Heart right ventricle (tissue), 16 donors: ENCODE measurements at regions not wholly inside any gene's neighbourhood (a gene's known extent, or its start where the extent isn't known, plus 50 kb on each side); places are given as distances from the start of the nearest gene placed in this dataset.
A peak's percentile ranks its signal among the peaks of the same experiment; 100 is the strongest.

Experiments
- ATAC-seq, 8 donors: fragments of 200-7000 bp; cut with Tn5 transposase; one replicate each; pipeline ENCODE4 v1.9.1; 2020; ENCODE audit warnings: mild to moderate bottlenecking in 8 of 8, moderate library complexity in 8 of 8, moderate number of reproducible peaks in 1 of 8
- DNase-seq, 2 donors: peaks; one replicate each; pipeline ENCODE4 v3.0.0-alpha.2; 2020
- H3K27ac ChIP-seq, 10 donors: fragments of 200-600 bp; sonication (generic) in 2 of 10; one replicate each; pipeline versions ENCODE4 v1.5.0 to v1.8.0; 2020 to 2022; ENCODE audit warnings: mild to moderate bottlenecking in 3 of 10
- H3K27me3 ChIP-seq, 7 donors: fragments of 200-600 bp; one replicate each; pipeline ENCODE4 v1.8.0; 2021 to 2022; ENCODE audit warnings: mild to moderate bottlenecking in 2 of 7
- H3K36me3 ChIP-seq, 9 donors: fragments of 200-600 bp; sonication (generic) in 1 of 9; one replicate each; pipeline versions ENCODE4 v1.5.0 to v1.8.0; 2020 to 2022; ENCODE audit warnings: mild to moderate bottlenecking in 2 of 9
- H3K4me1 ChIP-seq, 9 donors: fragments of 200-600 bp; sonication (generic) in 1 of 9; one replicate each; pipeline versions ENCODE4 v1.5.0 to v1.8.0; 2020 to 2022; ENCODE audit warnings: mild to moderate bottlenecking in 4 of 9
- H3K4me3 ChIP-seq, 10 donors: fragments of 200-600 bp; sonication (generic) in 2 of 10; one replicate each; pipeline versions ENCODE4 v1.5.0 to v1.8.0; 2020 to 2022; ENCODE audit warnings: mild to moderate bottlenecking in 7 of 10, moderate library complexity in 2 of 10
- H3K9me3 ChIP-seq, 11 donors: fragments of 200-600 bp in 10 of 11; sonication (generic) in 2 of 11; one replicate each; pipeline versions ENCODE4 v1.5.0 to v1.8.0; 2013 to 2022; ENCODE audit warnings: mild to moderate bottlenecking in 2 of 11, control low read depth in 1 of 11, moderate library complexity in 1 of 11
- WGBS, 2 donors: extraction: QIAGEN DNeasy Blood & Tissue Kit; methylation state at CpG; one replicate each; pipeline ENCODE4 v1.1.7; 2013; ENCODE audit warnings: inconsistent platforms in 1 of 2; 5-methylcytosine and 5-hydroxymethylcytosine counted together
- intact Hi-C, 10 donors: fragments of 100-400 bp; cut with DNase I; formaldehyde crosslinking; loops; one replicate each; pipeline versions ENCODE4 v1.11.1 to v1.14.2; 2022
- TF ChIP-seq, protein P1 (sequence below), 9 donors: fragments of 200-600 bp; sonication (generic) in 2 of 9; IDR thresholded peaks; one replicate each; pipeline versions ENCODE4 v1.5.0 to v1.8.0; 2021 to 2022; ENCODE audit warnings: antibody characterized with exemption in 9 of 9, mild to moderate bottlenecking in 5 of 9, moderate library complexity in 1 of 9
- donor health status: Arrhythmogenic right ventricular cardiomyopathy.
- donor health status: ischemic (EF 13 %, LVEDD 7.1; RV severe dilation, severe dysfunction).
- donor health status: healthy with polysubstance abuse.
- donor health status: DM: no; HTN: yes; CAD: no.
- donor health status: DM: no; HTN: no; CAD: no.
- donor health status: ischemic (EF 25% LVEDD 6.9; RV normal size, moderate dysfunction).
- donor health status: ischemic (EF 25% LVEDD 5.7; RV mildly dilated, moderate dysfunction).
- donor health status: healthy.
- donor health status: DM: yes; HTN: yes; CAD: no.
- donor health status: Ischemic cardiomyopathy.
- donor health status: ischemic (EF 35%, LVEDD 5.7; RV mildly dilated, moderate dysfunction).
- donor health status: nonischemic (EF 11% LVEDD 7.7; RV severe dilation, severe dysfunction).
- donor health status: DM: yes; HTN: yes; CAD: no.
- donor health status: PGD.
- donor health status: ischemic (EF 29% LVEDD 5.4; RV normal size, mild dysfunction).
- donor health status: nonischemic (EF 23%, LVEDD 6.1; RV moderate dilation, normal function).

GRCh38 chr1:163673759-163674151 lies 352.0 kb downstream of the NUF2 start:
- peaks cover 0 to 4% (median 0%) of the 10 kb centered on the region in 11 donors for H3K9me3 ChIP-seq
- DNase-seq (no peak), ATAC-seq (peak in 3 of 8 donors; percentile 19 to 63 (median 52))
- no peak overlapping the region for H3K27ac ChIP-seq
- peaks cover 0 to 6% (median 0%) of the 10 kb centered on the region in 9 donors for H3K4me1 ChIP-seq
- H3K4me3 ChIP-seq: no peak overlapping the region
- H3K36me3 ChIP-seq: no peaks in the 10 kb centered on the region
- TF ChIP-seq, protein P1, sequence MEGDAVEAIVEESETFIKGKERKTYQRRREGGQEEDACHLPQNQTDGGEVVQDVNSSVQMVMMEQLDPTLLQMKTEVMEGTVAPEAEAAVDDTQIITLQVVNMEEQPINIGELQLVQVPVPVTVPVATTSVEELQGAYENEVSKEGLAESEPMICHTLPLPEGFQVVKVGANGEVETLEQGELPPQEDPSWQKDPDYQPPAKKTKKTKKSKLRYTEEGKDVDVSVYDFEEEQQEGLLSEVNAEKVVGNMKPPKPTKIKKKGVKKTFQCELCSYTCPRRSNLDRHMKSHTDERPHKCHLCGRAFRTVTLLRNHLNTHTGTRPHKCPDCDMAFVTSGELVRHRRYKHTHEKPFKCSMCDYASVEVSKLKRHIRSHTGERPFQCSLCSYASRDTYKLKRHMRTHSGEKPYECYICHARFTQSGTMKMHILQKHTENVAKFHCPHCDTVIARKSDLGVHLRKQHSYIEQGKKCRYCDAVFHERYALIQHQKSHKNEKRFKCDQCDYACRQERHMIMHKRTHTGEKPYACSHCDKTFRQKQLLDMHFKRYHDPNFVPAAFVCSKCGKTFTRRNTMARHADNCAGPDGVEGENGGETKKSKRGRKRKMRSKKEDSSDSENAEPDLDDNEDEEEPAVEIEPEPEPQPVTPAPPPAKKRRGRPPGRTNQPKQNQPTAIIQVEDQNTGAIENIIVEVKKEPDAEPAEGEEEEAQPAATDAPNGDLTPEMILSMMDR (IDR thresholded peaks at IDR 0.05): no peak
- H3K27me3 ChIP-seq: no peaks in the 10 kb centered on the region
- 41 to 42% methylated on average over 8 of the region's 8 CpGs for WGBS, 2 donors
- intact Hi-C loops: no loop called here

DNA sequence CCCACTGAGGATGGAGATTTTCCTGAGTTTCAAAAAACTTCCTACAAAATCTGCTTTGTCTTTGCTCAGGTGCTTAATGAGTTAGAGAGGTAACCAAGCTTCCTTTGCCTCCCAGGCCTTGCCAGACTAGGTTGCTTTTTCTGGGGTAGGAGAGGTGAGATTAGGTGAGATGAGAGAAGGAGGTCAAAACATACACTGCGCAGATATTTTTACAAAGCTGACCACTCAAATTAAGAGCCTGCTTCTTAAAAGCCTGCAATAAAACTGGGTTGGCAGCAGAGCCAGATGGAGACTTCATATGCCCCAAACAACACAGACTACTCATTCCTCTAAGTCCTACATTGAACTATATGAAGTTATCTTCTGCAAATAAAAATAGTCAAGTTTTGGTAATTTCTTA lies 352.5 kb downstream of the NUF2 start:
- no peaks in the 10 kb centered on the region for H3K36me3 ChIP-seq
- H3K4me1 ChIP-seq: peaks cover 0 to 6% (median 0%) of the 10 kb centered on the region in 9 donors
- H3K4me3 ChIP-seq: no peak overlapping the region
- intact Hi-C loops: no loop called here
- ATAC-seq (no peak), DNase-seq (no peak)
- H3K9me3 ChIP-seq: peaks cover 0 to 4% (median 0%) of the 10 kb centered on the region in 11 donors
- TF ChIP-seq, protein P1 (IDR thresholded peaks at IDR 0.05): no peak
- no peak overlapping the region for H3K27ac ChIP-seq
- no peaks in the 10 kb centered on the region for H3K27me3 ChIP-seq
- WGBS, 2 donors: 88 to 89% methylated on average over 1 of the region's 1 CpG

DNA sequence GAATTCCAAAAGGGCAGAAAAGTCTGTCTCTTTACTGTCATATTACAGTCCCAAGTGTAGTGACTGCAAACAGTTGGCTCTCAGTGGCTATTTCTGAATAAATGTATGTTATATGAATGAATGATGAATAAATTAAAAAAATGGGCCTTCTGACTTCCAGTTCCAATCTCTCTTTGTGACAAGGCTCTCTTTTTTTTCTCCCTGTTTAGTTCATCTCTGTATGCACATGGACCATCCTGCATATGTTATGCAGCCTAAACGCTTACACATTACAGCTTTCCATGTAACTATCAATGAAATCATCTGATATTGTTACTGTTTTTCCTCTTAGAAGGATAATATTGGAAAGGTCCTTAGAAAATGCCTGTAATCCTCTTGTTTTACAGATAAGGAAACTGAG lies 363.0 kb downstream of the NUF2 start:
- Histone ChIP-seq H3K27me3 (no peaks in the 10 kb centered on the region), H3K4me3 (no peak overlapping the region), H3K36me3 (no peaks in the 10 kb centered on the region), H3K9me3 (peaks cover 0 to 28% (median 18%) of the 10 kb centered on the region in 11 donors), H3K27ac (no peak overlapping the region), H3K4me1 (no peaks in the 10 kb centered on the region)
- ATAC-seq (no peak), DNase-seq (no peak)
- intact Hi-C loops: no loop called here
- WGBS, 2 donors: 89 to 94% methylated on average over 1 of the region's 1 CpG
- TF ChIP-seq, protein P1 (IDR thresholded peaks at IDR 0.05): no peak

- WGBS, 2 donors: 82 to 86% methylated on average over 14 of the region's 14 CpGs
- no peak for DNase-seq
- Histone ChIP-seq H3K27me3 (no peaks in the 10 kb centered on the region), H3K4me3 (no peak overlapping the region), H3K36me3 (no peaks in the 10 kb centered on the region), H3K4me1 (no peaks in the 10 kb centered on the region), H3K9me3 (peaks cover 0 to 9% (median 0%) of the 10 kb centered on the region in 11 donors), H3K27ac (no peak overlapping the region)
- TF ChIP-seq, protein P1 (IDR thresholded peaks at IDR 0.05): no peak
- intact Hi-C loops: no loop called here
- ATAC-seq: no peak
Observed at GRCh38 chr1:163692266-163692665, 370.5 kb downstream of the NUF2 start.
